GM21576 (cell line): ENCODE measurements at regions not wholly inside any gene's neighbourhood (a gene's known extent, or its start where the extent isn't known, plus 50 kb on each side); places are given as distances from the start of the nearest gene placed in this dataset.

ENCODE experiments used
- ATAC-seq: cut with Tn5 transposase; IDR thresholded peaks from one replicate; pipeline ENCODE4 v1.9.1; 2021; ENCODE audit warnings: mild to moderate bottlenecking, moderate library complexity; ENCODE audit not compliant: unreplicated experiment

GRCh38 chr20:11429889-11430519, 487.7 kb upstream of the BTBD3 start:
- ATAC-seq: no peak

- no peak for ATAC-seq
Observed at GRCh38 chr20:11430652-11431051, 487.0 kb upstream of the BTBD3 start.

- ATAC-seq: no peak
Observed at GRCh38 chr20:11431621-11432020, 486.1 kb upstream of the BTBD3 start.

GRCh38 chr20:11432407-11432806, 485.3 kb upstream of the BTBD3 start:
- no peak for ATAC-seq

- no peak for ATAC-seq
Observed at GRCh38 chr20:11436113-11436905, 481.4 kb upstream of the BTBD3 start.

DNA sequence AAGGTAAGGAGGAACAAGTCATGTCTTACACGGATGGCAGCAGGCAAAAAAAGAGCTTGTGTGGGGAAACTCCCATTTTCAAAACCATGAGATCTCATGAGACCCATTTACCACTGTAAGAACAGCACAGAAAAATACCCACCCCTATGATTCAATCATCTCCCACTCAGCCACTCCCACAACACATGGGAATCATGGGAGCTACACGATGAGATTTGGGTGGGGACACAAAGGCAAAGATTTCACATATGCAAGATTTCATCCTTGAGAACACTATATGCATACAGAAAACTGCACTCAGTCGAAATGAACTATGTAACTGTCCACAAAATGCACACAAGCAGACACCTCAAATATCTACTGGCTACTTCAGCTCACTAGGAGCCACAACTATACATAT, 480.6 kb upstream of the BTBD3 start:
- no peak for ATAC-seq

- no peak for ATAC-seq
Observed at GRCh38 chr20:11437611-11438380, 479.9 kb upstream of the BTBD3 start.

- ATAC-seq: no peak
Observed at GRCh38 chr20:11438412-11438811, 479.3 kb upstream of the BTBD3 start.

DNA sequence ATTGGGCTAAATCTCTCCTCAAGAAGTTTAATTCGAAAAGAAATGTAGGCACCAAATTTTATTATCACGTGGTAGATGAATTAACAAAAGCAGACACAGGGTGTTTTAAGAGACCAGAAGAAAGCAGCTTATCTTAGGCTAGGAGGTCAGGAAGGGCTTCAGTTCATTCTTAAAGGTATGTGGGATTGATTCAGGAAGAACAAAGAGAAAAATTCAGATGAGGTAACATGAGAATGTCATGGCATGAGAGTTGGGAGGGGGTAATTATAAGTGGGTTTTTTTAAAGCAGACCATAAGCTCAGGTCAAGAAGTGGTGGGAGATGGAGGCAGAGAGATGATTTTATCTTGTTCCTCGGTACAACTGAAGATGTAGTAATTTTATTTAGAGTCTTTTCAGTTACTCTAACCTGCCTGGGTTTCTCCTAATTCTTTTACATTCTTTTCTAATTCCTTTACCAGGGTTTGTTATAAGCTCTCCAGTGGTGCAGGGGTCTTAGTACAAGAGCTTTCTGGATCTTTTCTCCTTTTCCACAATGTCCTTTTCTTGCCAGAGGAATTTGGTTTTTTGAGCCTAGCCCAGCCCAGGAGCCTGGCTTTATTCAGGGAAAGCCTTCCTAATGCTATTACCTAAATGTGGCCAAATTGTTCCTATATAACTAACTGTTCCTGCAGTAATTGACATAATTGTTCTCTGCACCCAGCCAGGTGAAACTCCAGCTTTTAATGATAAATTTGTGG, 474.1 kb upstream of the BTBD3 start:
- ATAC-seq: no peak

- ATAC-seq: no peak
Observed at GRCh38 chr20:11445161-11445560, 472.5 kb upstream of the BTBD3 start.

DNA sequence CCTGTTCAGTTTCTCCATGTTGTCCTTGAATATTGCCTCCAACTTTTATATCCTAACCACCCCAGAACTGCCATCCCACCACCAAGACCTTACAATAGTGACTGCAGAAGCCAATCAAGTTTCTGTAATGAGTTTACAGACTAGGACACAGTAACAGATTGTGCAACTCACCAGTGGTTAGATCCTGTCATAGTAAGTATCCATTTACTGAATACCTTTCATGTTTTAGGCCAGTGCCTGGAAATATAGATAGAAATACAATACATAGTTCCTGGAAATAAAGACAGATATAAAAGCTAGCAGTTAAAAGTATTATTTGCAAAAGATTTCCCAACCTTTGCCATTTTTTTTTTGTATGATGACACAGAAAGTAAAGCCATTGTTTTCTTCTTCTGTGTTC, 471.8 kb upstream of the BTBD3 start:
- ATAC-seq: no peak

- ATAC-seq: no peak
Observed at GRCh38 chr20:11447371-11448100, 470.2 kb upstream of the BTBD3 start.

GRCh38 chr20:11448554-11448953, 469.1 kb upstream of the BTBD3 start:
- no peak for ATAC-seq

DNA sequence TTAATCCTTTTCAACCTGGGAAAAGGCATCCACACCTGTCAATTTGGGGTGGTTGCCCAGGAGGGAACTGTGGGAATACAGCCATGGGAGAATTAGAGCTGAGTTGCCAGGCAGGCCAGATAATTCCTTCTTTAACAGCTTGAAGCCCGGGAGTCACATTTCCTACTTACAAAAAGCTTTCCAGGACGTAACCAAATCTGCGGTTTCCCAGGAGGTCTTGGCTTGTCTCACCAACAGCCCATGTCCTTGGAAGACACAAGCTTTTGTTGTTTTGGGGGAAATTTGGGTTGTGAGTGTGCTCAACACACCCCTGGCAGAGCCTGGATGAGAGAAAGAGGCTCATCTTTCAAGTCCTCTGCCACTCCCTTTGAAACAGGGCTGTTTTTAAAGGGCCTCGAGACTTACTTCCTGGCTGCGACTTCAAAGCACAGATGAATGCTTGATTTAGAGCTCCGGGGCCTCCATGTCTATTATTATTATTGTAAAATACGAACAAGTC, 465.9 kb upstream of the BTBD3 start:
- ATAC-seq: no peak

- ATAC-seq: no peak
Observed at GRCh38 chr20:11452326-11452725, 465.4 kb upstream of the BTBD3 start.

DNA sequence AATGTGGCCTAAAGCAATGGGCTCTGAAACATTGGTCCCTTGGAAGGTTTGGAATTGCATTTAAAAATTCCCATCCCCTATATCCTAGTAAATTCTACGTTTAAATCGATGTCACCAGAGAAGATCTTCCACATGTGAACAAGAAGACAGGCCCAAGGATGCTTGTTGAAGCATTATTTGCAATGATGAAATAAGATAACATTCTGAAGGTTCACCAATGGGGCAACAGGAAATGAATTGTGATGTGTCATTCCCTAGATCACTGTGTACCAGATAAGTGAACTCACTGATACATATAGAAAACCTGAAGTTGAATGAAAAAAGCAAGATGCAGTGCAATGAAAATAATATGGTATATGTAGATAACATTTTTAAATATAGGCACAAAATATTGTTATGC, 464.3 kb upstream of the BTBD3 start:
- ATAC-seq: no peak

GRCh38 chr20:11454966-11455799, 462.5 kb upstream of the BTBD3 start:
- ATAC-seq: no peak

DNA sequence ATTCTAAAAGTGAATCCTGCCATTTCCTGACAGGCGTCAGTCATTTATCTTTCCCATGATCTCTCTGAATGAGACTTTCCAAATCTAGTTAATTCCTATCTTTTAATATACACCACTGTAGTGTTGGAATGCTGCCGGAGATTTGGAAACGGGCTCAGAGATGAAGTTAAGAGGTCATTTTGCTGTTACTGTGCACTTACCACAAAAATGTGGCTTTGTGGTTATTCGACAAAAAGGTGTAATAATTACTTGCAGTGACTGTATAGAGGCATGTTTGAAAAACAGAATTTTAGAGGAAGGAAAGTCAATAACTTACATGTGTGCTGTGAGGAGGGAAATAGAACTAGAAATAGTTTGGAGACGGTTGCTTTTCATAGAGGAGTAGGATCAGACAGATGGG, 460.2 kb upstream of the BTBD3 start:
- ATAC-seq: no peak

DNA sequence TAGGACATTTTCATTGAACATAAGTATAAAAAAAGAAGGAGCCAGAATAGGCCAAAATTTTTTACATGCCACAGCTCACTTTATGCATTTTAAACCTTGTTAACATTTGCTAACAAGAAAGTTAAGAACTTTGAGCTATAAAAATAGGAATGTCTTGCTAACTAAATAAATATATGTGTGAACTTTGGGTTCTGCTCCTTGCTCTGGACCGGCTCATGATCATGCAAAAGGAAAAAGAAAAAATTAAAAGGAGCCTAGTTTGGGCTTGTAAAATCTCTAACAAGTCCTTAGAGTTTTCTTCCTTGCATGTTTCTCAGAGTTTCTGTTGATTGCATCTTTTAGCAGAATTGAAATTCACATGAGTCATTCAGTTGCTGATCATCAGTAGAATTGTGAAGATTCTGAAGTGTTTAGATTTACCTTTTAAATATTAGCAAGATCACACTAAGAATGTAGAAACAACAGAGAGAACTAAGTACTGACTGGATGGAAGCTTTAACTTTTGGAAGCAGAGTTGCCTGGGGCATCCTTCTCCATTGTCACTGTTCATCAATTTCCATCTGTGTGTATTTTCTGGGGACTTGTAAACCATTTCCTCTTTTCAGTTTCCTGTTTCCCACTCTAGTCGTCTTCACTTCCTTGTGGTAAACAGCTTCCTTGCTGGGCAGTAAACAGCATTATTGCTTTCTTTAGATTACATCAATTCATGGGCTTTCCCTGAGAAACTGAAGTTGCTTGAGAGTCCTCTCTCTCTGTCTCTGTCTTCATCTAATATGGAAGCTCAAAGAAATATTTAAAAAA, 458.4 kb upstream of the BTBD3 start:
- no peak for ATAC-seq
